Psoas muscle (tissue), 7 donors: ENCODE measurements at regions not wholly inside any gene's neighbourhood (a gene's known extent, or its start where the extent isn't known, plus 50 kb on each side); places are given as distances from the start of the nearest gene placed in this dataset.
"Not testable (repeated sequence)": the region's sequence is repeated elsewhere in the genome, so short reads cannot be mapped to it uniquely, and the experiment has no call there.

ENCODE experiments used
- ATAC-seq, 4 donors: fragments of 200-7000 bp; cut with Tn5 transposase; one replicate each; pipeline ENCODE4 v1.9.1; 2020; ENCODE audit warnings: moderate library complexity in 3 of 4, mild to moderate bottlenecking in 2 of 4
- DNase-seq, 2 donors: peaks; one replicate each; pipeline ENCODE4 v3.0.0-alpha.2; 2020
- H3K27ac ChIP-seq: fragments of 200-600 bp; one replicate; pipeline ENCODE4 v1.8.0; 2022
- H3K27me3 ChIP-seq, 3 donors: fragments of 200-600 bp in 1 of 3; one replicate each; pipeline versions ENCODE4 v1.6.1 to v1.8.0; 2013 to 2022; ENCODE audit warnings: low read length in 2 of 3, mild to moderate bottlenecking in 2 of 3, moderate library complexity in 1 of 3; ENCODE audit not compliant: insufficient read depth in 3 of 3
- H3K36me3 ChIP-seq, 2 donors: fragments of 200-600 bp in 1 of 2; one replicate each; pipeline versions ENCODE4 v1.6.1 to v1.8.0; 2013 to 2022; ENCODE audit warnings: low read depth in 1 of 2, mild to moderate bottlenecking in 1 of 2, moderate library complexity in 1 of 2; ENCODE audit not compliant: insufficient read depth in 1 of 2
- H3K4me1 ChIP-seq: fragments of 200-600 bp; one replicate; pipeline ENCODE4 v1.8.0; 2022
- H3K4me3 ChIP-seq: fragments of 200-600 bp; one replicate; pipeline ENCODE4 v1.8.0; 2022; ENCODE audit warnings: mild to moderate bottlenecking
- H3K9me3 ChIP-seq: fragments of 200-600 bp; one replicate; pipeline ENCODE4 v1.8.0; 2022
- WGBS, 3 donors: extraction: QIAGEN DNeasy Blood & Tissue Kit; methylation state at CpG; one replicate each; pipeline versions ENCODE4 v1.1.6 to v1.1.7; 2013; 5-methylcytosine and 5-hydroxymethylcytosine counted together
- intact Hi-C, 2 donors: fragments of 100-400 bp; cut with DNase I; formaldehyde crosslinking; loops; one replicate each; pipeline versions ENCODE4 v1.11.0 to v1.14.2; 2022
- TF ChIP-seq, protein P1 (sequence below): fragments of 200-600 bp; IDR thresholded peaks from one replicate; pipeline ENCODE4 v1.8.0; 2022; ENCODE audit warnings: antibody characterized with exemption
- donor health status: healthy with polysubstance abuse.
- donor health status: DM: no; HTN: no; CAD: no; lungs with moderate emphysema.
- donor health status: Bipolar disorder and iron deficiency.
- donor health status: healthy.
- donor health status: DM: yes; HTN: yes; CAD: no.
- donor health status: DM: no; HTN: no; CAD: no.
- donor health status: DM: yes; HTN: yes; CAD: no.

DNA sequence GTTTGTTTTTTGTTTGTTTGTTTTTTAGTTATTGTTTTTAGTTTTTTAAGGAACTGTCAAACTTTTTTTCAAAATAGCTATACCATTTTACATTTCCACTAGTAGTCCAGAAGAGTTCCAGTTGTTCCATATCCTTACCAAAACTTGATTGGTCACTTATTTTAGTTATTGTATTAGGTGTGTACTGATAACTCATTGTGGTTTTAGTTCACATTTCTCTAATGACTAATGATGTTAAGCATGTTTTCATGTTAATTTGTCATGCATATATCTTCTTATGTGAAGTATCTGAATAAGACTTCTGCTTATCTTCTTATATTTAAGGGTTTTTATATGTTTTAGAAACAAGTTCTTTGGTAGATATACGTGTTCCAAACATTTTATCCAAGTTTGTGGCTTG is 89.5 kb downstream of the CD200R1L start:
- H3K9me3 ChIP-seq, result no peaks in the 10 kb centered on the region
- H3K4me1 ChIP-seq, result no peaks in the 10 kb centered on the region
- no peak for ATAC-seq
- TF ChIP-seq, protein P1, sequence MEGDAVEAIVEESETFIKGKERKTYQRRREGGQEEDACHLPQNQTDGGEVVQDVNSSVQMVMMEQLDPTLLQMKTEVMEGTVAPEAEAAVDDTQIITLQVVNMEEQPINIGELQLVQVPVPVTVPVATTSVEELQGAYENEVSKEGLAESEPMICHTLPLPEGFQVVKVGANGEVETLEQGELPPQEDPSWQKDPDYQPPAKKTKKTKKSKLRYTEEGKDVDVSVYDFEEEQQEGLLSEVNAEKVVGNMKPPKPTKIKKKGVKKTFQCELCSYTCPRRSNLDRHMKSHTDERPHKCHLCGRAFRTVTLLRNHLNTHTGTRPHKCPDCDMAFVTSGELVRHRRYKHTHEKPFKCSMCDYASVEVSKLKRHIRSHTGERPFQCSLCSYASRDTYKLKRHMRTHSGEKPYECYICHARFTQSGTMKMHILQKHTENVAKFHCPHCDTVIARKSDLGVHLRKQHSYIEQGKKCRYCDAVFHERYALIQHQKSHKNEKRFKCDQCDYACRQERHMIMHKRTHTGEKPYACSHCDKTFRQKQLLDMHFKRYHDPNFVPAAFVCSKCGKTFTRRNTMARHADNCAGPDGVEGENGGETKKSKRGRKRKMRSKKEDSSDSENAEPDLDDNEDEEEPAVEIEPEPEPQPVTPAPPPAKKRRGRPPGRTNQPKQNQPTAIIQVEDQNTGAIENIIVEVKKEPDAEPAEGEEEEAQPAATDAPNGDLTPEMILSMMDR, result no peak
- WGBS, 3 donors, result 74 to 82% (median 82%) methylated on average over 1 of the region's 1 CpG
- H3K27me3 ChIP-seq, result no peaks in the 10 kb centered on the region
- H3K4me3 ChIP-seq, result no peak overlapping the region
- no peak for DNase-seq
- H3K36me3 ChIP-seq, result no peaks in the 10 kb centered on the region
- intact Hi-C loops, result no loop called here
- H3K27ac ChIP-seq, result no peak overlapping the region

GRCh38 chr3:112755845-112756613 is 90.6 kb downstream of the CD200R1L start:
- H3K27me3 ChIP-seq, result no peaks in the 10 kb centered on the region
- H3K4me3 ChIP-seq, result no peak overlapping the region
- 79 to 84% (median 81%) methylated on average over 4 of the region's 4 CpGs for WGBS, 3 donors
- ATAC-seq (no peak), DNase-seq (no peak)
- intact Hi-C loops, result no loop called here
- H3K4me1 ChIP-seq, result no peaks in the 10 kb centered on the region
- H3K36me3 ChIP-seq, result no peaks in the 10 kb centered on the region
- no peak overlapping the region for H3K27ac ChIP-seq
- H3K9me3 ChIP-seq, result no peaks in the 10 kb centered on the region
- TF ChIP-seq, protein P1, result no peak

DNA sequence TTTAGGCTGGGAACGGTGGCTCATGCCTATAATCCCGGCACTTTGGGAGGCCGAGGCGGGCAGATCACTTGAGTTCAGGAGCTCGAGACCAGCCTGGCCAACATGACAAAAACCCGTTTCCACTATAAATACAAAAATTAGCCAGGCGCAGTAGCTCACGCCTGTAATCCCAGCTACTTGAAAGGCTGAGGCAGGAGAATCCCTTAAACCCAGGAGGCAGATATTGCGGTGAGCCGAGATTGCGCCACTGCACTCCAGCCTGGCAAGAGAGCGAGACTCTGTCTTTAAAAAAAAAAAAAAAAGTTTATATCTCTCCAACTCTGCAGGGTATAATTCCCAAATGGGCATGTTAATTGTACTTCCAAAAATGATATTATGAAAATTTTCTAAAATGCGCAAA is 91.6 kb downstream of the CD200R1L start:
- H3K27me3 ChIP-seq, H3K27ac ChIP-seq, H3K36me3 ChIP-seq, intact Hi-C loops, H3K4me3 ChIP-seq, H3K4me1 ChIP-seq, ATAC-seq, H3K9me3 ChIP-seq, DNase-seq: not testable (repeated sequence)
- WGBS, 3 donors, result 89 to 92% (median 90%) methylated on average over 13 of the region's 13 CpGs

GRCh38 chr3:112751564-112752512 is 94.8 kb downstream of the CD200R1L start:
- intact Hi-C loops, result loop anchor here in 1 of 2 donors (2.0 kb wide), 1 partner anchor 63 kb away; no protein-coding TSS in a partner anchor
- no peaks in the 10 kb centered on the region for H3K36me3 ChIP-seq
- H3K4me1 ChIP-seq, result no peaks in the 10 kb centered on the region
- no peaks in the 10 kb centered on the region for H3K9me3 ChIP-seq
- ATAC-seq (no peak), DNase-seq (no peak)
- TF ChIP-seq, protein P1, result no peak
- H3K27ac ChIP-seq, result no peak overlapping the region
- H3K4me3 ChIP-seq, result no peak overlapping the region
- H3K27me3 ChIP-seq, result no peaks in the 10 kb centered on the region
- WGBS, 3 donors, result 45 to 55% (median 50%) methylated on average over 3 of the region's 3 CpGs

DNA sequence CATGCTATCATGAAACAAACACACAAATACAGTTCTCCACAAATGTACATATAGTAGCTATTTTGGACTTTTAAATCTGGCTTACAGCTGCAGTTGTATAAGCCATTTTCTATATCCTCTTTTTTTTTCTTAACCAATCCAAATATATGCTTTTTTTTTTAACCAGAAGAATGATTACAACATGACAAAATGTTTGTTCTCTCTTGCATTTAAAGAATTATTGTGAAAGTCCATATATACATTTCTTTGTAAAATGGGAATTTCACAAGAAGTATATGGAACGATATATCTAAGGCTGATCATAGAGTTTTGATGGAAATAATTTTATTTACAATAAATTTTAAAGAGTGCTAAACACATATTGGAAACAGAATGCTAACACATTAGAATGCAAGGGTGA is 95.6 kb downstream of the CD200R1L start:
- TF ChIP-seq, protein P1, result no peak
- 92 to 98% (median 98%) methylated on average over 1 of the region's 1 CpG for WGBS, 3 donors
- H3K4me3 ChIP-seq, result no peak overlapping the region
- no peak for ATAC-seq
- H3K9me3 ChIP-seq, result no peaks in the 10 kb centered on the region
- no peaks in the 10 kb centered on the region for H3K36me3 ChIP-seq
- no peaks in the 10 kb centered on the region for H3K27me3 ChIP-seq
- no peaks in the 10 kb centered on the region for H3K4me1 ChIP-seq
- no peak for DNase-seq
- H3K27ac ChIP-seq, result no peak overlapping the region
- intact Hi-C loops, result loop anchor here in 1 of 2 donors (2.0 kb wide), 1 partner anchor 64 kb away; no protein-coding TSS in a partner anchor
